ENCODE measurements at regions not wholly inside any gene's neighbourhood (a gene's known extent, or its start where the extent isn't known, plus 50 kb on each side); places are given as distances from the start of the nearest gene placed in this dataset.
"Not testable (repeated sequence)": the region's sequence is repeated elsewhere in the genome, so short reads cannot be mapped to it uniquely, and the experiment has no call there.

DNA sequence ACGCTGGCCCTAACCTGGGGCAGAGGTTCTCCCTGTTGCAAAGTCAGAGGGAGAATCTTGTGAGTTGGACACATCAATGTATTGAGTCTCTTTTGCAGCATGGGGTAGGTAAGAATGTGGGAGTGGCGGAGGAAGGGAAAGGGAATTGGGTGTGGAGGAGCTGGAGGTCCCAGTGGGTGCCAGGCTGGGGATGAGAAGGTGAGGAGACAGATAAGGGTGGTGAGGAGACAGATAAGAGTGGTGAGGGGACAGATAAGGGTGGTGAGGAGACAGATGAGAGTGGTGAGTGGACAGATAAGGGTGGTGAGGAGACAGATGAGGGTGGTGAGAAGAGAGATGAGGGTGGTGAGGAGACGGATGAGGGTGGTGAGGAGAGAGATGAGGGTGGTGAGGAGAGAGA lies 72.9 kb upstream of the SFSWAP start:
- no peak for DNase-seq (ENCODE audit: extremely low read depth in 1 of 11, low read depth in 9 of 11, low spot score in 4 of 11)

- DNase-seq (ENCODE audit: extremely low read depth in 1 of 11, low read depth in 9 of 11, low spot score in 4 of 11), result no peak
These were observed 71.5 kb upstream of the SFSWAP start for GRCh38 chr12:131639270-131639940.

GRCh38 chr12:131640525-131640924 lies 70.4 kb upstream of the SFSWAP start:
- DNase-seq (ENCODE audit: extremely low read depth in 1 of 11, low read depth in 9 of 11, low spot score in 4 of 11), result no peak

DNA sequence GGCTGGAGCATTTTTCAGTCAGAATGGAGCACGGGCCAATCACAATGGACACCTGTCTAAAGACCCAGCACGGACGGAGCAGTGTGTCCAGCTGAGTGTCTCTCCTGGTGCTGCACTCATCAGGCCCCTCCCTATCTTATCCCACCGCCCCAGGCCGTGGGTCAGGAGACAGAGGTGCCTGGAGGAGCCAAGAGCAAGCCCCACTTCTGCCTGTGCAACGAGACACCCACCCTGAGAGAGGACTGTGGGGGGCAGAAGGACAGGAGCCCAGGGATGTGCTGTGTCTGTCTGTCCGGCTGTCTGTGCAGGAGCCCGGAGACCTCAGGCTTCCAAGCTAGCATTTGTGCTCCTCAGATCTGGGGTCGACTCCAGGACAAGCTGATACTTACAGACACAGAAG lies 69.6 kb upstream of the SFSWAP start:
- DNase-seq (ENCODE audit: extremely low read depth in 1 of 11, low read depth in 9 of 11, low spot score in 4 of 11), result no peak

DNA sequence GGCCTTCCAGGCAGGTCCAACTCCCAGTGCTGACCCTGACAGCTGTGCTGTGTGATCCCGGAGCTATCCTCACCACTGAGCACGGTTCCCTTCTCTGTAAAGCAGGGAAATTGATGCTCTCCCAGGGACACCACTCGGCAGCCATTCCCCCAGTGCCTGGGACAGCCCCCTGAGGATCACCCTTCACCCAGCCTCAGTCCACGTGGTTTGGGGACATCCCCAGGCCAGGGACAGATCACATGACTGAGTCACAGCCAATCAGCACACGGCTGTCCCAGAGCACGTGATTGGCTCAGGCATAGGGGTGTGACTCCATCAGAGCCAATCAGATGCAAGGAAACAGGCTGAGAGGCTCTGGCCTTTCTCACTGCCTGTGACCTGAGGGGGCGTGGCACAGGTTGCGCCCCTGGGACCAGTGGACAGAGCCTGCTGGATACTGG lies 68.8 kb upstream of the SFSWAP start:
- no peak for DNase-seq (ENCODE audit: extremely low read depth in 1 of 11, low read depth in 9 of 11, low spot score in 4 of 11)

GRCh38 chr12:131642771-131643170 lies 68.1 kb upstream of the SFSWAP start:
- DNase-seq (ENCODE audit: extremely low read depth in 1 of 11, low read depth in 9 of 11, low spot score in 4 of 11), result no peak

DNA sequence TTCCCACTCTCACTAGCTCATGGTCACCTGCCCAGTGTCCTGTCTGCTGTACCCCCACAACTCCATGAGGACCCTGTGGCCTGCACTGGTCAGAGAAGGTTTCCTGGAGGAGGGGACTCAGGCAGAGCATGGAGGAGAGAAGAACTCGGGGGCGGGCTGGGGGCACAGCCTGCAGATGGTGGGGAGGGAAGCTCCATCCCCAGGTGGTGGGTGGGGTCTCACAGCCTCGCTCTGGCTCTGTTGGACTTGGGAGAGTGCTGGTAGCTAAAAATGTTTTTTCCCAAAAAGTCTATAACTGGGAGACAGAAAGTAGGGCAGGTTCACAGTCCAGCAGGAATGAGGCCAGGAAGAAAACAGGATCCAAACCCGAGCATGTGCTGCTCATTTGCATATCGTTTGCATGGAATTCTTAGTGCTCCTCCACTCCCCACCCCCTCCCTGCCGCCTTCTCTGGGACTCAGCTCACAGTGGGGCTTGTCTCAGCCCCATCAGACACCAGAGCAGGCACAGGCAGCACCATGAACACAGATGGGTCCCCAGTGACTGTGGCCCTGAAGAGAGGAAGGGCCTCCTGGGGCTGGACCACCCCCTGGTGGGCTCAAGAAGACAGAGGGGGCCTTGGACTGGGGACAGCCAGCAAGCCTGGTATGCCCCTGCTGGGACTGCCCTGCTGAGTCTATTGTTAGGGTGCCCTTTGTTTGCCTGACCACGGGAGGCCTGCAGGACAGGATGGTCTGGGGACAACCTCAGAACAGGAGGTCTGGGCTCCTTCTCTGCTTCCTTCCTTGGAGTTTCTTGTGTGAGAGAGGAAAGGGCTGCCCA lies 67.0 kb upstream of the SFSWAP start:
- DNase-seq (ENCODE audit: extremely low read depth in 1 of 11, low read depth in 9 of 11, low spot score in 4 of 11), result no peak

- no peak for DNase-seq (ENCODE audit: extremely low read depth in 1 of 11, low read depth in 9 of 11, low spot score in 4 of 11)
These were observed 66.4 kb upstream of the SFSWAP start for GRCh38 chr12:131644481-131644880.

DNA sequence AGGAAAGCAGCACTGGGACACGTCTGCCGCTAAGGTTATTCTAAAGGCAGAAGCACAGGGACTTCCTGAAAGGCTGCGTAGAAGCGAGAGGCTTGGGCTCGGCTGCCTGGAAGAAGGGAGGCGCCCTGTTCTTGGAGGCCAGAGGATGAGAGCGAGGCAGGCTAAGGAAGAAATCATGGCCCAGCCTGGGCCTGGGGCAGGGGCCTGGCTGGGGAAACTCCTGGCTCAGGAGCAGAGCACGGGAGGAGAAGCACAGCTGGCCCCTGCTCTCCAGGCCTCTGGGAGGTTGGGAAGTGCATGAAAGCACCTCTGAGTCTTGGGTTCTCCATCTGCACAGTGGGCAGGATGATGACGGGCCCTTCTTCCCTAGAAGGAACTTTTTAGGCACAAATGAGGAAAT lies 66.0 kb upstream of the SFSWAP start:
- DNase-seq (ENCODE audit: extremely low read depth in 1 of 11, low read depth in 9 of 11, low spot score in 4 of 11), result not testable (repeated sequence)

DNA sequence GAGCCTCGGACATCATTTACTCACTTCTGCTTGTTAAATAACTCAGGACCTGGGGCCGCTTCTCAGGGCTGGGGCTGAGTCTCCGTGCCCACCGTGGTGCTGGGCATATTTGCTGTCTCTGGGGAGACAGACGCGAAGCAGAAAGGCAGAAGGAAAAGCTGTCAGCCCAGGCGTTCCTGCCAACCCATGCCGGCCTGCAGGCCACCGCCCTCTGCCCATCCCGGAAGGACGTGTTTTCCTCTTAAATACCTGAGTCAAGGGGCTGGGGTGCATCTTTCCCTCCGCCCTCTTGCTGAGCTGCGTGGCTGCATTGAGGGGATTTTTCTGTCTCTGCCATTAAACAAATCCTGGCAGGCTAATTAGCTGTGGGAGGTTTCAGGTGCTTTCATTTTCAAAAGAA lies 65.3 kb upstream of the SFSWAP start:
- DNase-seq (ENCODE audit: extremely low read depth in 1 of 11, low read depth in 9 of 11, low spot score in 4 of 11), result not testable (repeated sequence)

DNA sequence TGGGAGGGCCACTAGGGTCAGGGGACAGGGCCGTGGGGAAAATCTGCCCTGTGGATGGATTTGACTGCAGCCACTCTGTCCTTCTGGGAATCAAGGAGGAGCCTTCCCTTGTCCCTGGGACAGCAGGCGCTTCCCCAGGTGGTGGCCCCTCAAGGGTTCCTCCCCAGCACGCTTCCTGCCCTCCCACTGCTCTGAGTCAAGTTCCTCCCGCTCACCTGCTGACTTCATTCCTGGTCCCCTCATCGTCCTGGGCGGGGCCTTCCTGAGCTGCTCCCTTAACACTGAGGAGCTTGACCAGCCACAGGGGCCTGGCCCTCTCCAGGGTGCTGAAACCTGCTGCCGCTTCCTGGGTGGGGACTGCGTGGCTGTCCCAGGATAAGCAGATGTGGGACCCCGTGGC lies 64.4 kb upstream of the SFSWAP start:
- DNase-seq (ENCODE audit: extremely low read depth in 1 of 11, low read depth in 9 of 11, low spot score in 4 of 11), result not testable (repeated sequence)

DNA sequence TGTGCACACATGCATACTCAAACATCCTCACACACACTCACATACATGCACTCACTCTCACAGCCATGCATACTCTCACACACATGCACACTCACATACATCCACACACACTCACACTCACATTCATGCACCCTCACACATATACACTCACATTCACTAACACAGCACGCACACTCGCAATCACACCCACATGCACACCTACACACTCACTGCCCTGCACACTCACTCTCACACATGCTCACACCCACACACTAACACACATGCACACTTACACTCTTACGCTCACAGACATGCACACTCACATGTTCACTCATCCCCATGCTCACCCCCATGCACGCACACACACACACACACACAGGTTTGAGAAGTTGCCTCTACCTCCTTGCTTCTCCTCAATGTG lies 63.2 kb upstream of the SFSWAP start:
- DNase-seq (ENCODE audit: extremely low read depth in 1 of 11, low read depth in 9 of 11, low spot score in 4 of 11), result no peak

DNA sequence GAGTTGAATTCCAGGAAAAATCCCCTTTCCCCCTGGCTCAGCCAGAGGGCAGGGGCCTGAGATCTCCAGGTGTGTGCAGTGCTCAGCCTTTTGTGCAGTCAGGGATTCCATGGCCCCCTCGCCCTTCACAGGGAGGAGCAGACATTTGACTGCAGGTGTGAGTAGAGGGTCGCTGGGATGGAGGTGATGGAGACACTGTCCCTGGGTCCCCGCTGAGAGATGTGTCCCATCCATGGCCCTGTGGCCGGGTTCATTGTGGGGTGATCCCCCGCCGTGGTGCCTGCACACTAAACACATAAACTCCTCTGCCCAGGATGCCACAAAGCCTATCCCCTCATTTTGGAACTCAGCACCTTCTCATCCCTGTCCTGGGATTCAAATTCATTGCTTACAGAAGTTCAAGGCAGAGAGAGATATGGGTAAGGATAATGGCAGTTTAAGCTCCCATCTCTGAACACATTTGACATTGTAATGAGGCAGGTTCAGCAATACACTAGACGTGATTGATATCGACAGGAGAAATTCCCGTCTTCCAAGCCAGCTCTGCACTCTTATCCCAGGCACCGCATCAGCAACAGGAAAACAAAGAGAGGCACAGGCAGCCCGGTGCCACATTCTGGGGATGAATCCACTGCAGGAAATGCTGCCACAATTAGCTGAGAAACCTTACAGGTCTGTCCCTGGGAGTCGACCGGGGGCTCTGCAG lies 55.3 kb upstream of the SFSWAP start:
- DNase-seq (ENCODE audit: extremely low read depth in 1 of 11, low read depth in 9 of 11, low spot score in 4 of 11), result not testable (repeated sequence)

DNA sequence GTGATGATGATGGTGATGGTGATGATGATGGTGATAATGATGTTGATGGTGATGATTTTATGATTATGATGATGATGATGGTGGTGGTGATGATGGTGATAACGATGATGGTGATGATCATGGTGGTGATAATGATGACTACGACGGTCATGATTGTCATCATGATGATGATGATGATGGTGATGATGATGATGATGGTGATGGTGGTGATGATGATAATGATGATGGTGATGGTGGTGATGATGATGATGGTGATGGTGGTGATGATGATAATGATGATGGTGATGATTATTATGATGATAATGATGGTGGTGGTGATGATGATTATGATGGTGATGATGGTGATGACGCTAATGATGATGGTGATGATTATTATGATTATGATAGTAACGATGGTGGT lies 54.1 kb upstream of the SFSWAP start:
- not testable (repeated sequence) for DNase-seq (ENCODE audit: extremely low read depth in 1 of 11, low read depth in 9 of 11, low spot score in 4 of 11)

- DNase-seq (ENCODE audit: extremely low read depth in 1 of 11, low read depth in 9 of 11, low spot score in 4 of 11), result not testable (repeated sequence)
These were observed 52.3 kb upstream of the SFSWAP start for GRCh38 chr12:131658605-131659004.

GRCh38 chr12:131659484-131659883 lies 51.4 kb upstream of the SFSWAP start:
- DNase-seq (ENCODE audit: extremely low read depth in 1 of 11, low read depth in 9 of 11, low spot score in 4 of 11), result not testable (repeated sequence)

GRCh38 chr12:131659976-131660375 lies 50.9 kb upstream of the SFSWAP start:
- not testable (repeated sequence) for DNase-seq (ENCODE audit: extremely low read depth in 1 of 11, low read depth in 9 of 11, low spot score in 4 of 11)

GRCh38 chr12:131660401-131660800 lies 50.5 kb upstream of the SFSWAP start:
- DNase-seq (ENCODE audit: extremely low read depth in 1 of 11, low read depth in 9 of 11, low spot score in 4 of 11), result not testable (repeated sequence)

Data from renal cortex interstitium (tissue), 11 donors.